ENCODE measurements at regions not wholly inside any gene's neighbourhood (a gene's known extent, or its start where the extent isn't known, plus 50 kb on each side); places are given as distances from the start of the nearest gene placed in this dataset.

- no peak for TF ChIP-seq CTCF (IDR thresholded peaks at IDR 0.05)
- no peak for TF ChIP-seq POLR2A (IDR thresholded peaks at IDR 0.05)
Measured at GRCh38 chr1:34398241-34398915, 221.7 kb downstream of the C1orf94 start.

Measured in thyroid gland (tissue), 4 donors.